Stomach smooth muscle (tissue), 2 donors: ENCODE measurements at regions not wholly inside any gene's neighbourhood (a gene's known extent, or its start where the extent isn't known, plus 50 kb on each side); places are given as distances from the start of the nearest gene placed in this dataset.
"Not testable (repeated sequence)": the region's sequence is repeated elsewhere in the genome, so short reads cannot be mapped to it uniquely, and the experiment has no call there.

Source experiments
- H3K27ac ChIP-seq: one replicate; pipeline ENCODE4 v1.7.0; 2013; ENCODE audit warnings: mild to moderate bottlenecking, low read length, inconsistent platforms
- H3K27me3 ChIP-seq, 2 donors: one replicate each; pipeline ENCODE4 v1.7.0; 2013; ENCODE audit warnings: low read length in 2 of 2; ENCODE audit not compliant: insufficient read depth in 2 of 2, control insufficient read depth in 1 of 2
- H3K36me3 ChIP-seq, 2 donors: one replicate each; pipeline ENCODE4 v1.7.0; 2013; ENCODE audit warnings: low read length in 2 of 2; ENCODE audit not compliant: control insufficient read depth in 2 of 2, insufficient read depth in 2 of 2
- H3K4me1 ChIP-seq: one replicate; pipeline ENCODE4 v1.7.0; 2013; ENCODE audit warnings: low read length; ENCODE audit not compliant: control insufficient read depth, insufficient read depth
- H3K4me3 ChIP-seq, 2 donors: one replicate each; pipeline ENCODE4 v1.7.0; 2013; ENCODE audit warnings: low read length in 2 of 2
- H3K9ac ChIP-seq, 2 donors: one replicate each; pipeline ENCODE4 v1.7.0; 2013; ENCODE audit warnings: low read length in 2 of 2, mild to moderate bottlenecking in 1 of 2
- H3K9me3 ChIP-seq, 2 donors: one replicate each; pipeline ENCODE4 v1.7.0; 2013; ENCODE audit warnings: low read length in 2 of 2; ENCODE audit not compliant: control insufficient read depth in 2 of 2
- donor health status: healthy.
- donor health status: Pancreatic carcinoma.

DNA sequence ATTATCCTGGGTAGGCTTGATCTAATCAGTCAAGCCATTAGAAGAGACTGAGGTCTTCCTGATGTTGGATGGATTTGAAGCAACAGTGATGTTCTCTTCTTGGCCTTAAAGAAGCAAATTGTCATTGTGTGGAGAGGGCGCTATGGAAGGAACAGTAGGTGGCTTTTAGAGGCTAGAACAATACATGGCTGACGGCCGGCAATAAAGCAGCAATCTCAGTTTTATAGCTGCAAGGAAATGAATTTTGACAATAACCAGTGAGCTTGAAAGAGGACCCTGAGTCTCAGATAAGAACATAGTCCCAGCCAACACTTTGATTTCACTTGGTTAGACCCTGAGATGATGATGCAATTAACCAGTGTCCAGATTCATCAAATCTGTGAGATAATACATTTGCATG is 302.1 kb downstream of the NSUN3 start:
- no peak overlapping the region for H3K4me3 ChIP-seq
- H3K27ac ChIP-seq: no peak overlapping the region
- no peak overlapping the region for H3K9ac ChIP-seq
- H3K4me1 ChIP-seq: no peaks in the 10 kb centered on the region
- no peaks in the 10 kb centered on the region for H3K36me3 ChIP-seq
- H3K27me3 ChIP-seq: no peaks in the 10 kb centered on the region
- no peaks in the 10 kb centered on the region for H3K9me3 ChIP-seq

DNA sequence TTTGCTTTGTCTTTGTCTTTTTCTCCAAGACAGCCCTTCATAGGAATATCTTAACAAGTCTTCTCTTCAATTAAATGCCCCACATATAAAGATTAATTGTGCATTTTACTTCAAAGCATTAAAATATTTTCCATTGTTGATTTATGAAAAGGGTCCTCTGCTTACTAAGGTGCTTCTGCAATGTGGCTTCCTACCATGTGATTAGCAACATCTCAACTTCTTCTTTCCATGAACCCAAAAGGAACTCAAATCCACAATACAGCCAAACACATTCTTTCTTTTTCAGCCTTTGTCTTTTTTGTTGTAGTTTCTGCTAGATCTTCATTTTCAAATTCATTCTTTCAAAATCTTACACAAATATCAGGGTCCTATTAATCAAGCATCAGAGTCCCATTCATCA is 309.2 kb downstream of the NSUN3 start:
- Histone ChIP-seq H3K27me3 (no peaks in the 10 kb centered on the region), H3K9me3 (no peaks in the 10 kb centered on the region), H3K4me1 (no peaks in the 10 kb centered on the region), H3K36me3 (no peaks in the 10 kb centered on the region), H3K9ac (no peak overlapping the region), H3K4me3 (no peak overlapping the region), H3K27ac (no peak overlapping the region)

- Histone ChIP-seq H3K4me1 (no peaks in the 10 kb centered on the region), H3K9ac (no peak overlapping the region), H3K36me3 (no peaks in the 10 kb centered on the region), H3K27me3 (no peaks in the 10 kb centered on the region), H3K27ac (no peak overlapping the region), H3K4me3 (no peak overlapping the region), H3K9me3 (no peaks in the 10 kb centered on the region)
Observed at GRCh38 chr3:94373456-94373855, 310.6 kb downstream of the NSUN3 start.

DNA sequence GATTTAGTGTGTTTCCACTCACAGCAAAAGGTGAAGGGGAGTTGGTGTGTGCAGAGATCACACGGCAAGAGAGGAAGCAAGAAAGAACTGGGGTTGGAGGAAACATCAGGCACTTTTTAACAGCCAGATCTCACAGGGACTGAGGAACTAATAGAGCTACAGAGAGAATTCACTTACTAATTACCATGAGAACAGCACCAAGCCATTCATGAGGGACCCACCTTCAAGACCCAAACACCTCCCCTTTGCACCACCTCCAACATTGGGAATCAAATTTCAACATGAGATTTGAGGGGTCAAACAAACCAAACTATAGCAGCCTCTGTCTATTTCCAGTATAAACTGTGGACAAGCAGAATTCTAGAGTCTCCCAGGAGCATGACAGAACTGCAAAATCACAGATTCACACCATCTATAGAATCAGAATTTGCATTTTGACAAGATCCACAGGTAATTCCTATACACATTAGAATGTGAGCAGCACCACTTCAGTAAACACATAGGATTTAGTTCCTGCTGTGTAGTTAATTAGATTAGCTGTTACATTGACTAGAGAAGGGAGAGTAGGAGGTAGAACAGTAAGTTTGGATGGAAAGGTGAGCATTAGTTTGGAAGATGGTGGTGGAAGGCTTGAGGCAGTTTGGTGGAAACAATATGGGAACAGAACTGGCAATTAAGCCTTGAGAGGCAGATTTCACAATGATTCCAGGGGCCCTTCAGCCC is 311.7 kb downstream of the NSUN3 start:
- H3K9ac ChIP-seq: no peak overlapping the region
- H3K27ac ChIP-seq: no peak overlapping the region
- no peaks in the 10 kb centered on the region for H3K4me1 ChIP-seq
- no peaks in the 10 kb centered on the region for H3K9me3 ChIP-seq
- no peaks in the 10 kb centered on the region for H3K36me3 ChIP-seq
- H3K4me3 ChIP-seq: no peak overlapping the region
- no peaks in the 10 kb centered on the region for H3K27me3 ChIP-seq

GRCh38 chr3:94377123-94377696 is 314.3 kb downstream of the NSUN3 start:
- H3K9me3 ChIP-seq, H3K9ac ChIP-seq, H3K36me3 ChIP-seq, H3K4me3 ChIP-seq, H3K4me1 ChIP-seq, H3K27me3 ChIP-seq, H3K27ac ChIP-seq: not testable (repeated sequence)

DNA sequence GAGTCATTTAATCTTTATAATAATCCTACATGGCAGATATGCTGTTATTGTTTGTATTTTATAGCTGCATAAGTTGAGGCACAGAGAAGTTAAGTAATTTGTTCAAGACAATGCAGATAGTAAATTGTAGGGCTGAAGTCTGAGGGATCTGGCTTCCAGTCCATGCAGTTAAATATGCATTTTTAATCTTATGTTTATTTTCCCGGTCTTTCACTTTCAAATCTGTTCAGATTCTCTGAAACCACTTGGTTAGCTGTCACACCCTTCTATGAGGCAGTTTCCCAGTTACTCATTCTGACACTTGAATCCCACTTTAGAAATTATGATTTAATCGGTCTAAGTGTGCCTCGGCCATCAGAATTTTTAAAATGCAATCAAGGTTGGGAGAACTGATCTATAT is 315.0 kb downstream of the NSUN3 start:
- H3K9me3 ChIP-seq, H3K9ac ChIP-seq, H3K27me3 ChIP-seq: not testable (repeated sequence)

GRCh38 chr3:94378322-94378721 is 315.5 kb downstream of the NSUN3 start:
- Histone ChIP-seq H3K9me3 (no peaks in the 10 kb centered on the region), H3K36me3 (no peaks in the 10 kb centered on the region), H3K9ac (no peak overlapping the region), H3K4me1 (no peaks in the 10 kb centered on the region), H3K27me3 (no peaks in the 10 kb centered on the region), H3K4me3 (no peak overlapping the region), H3K27ac (no peak overlapping the region)

More for the DNA sequence above, 315.0 kb downstream of the NSUN3 start:
- not testable (repeated sequence) for H3K4me1 ChIP-seq, H3K27ac ChIP-seq, H3K4me3 ChIP-seq, H3K36me3 ChIP-seq

- Histone ChIP-seq H3K9ac (no peak overlapping the region), H3K27me3 (no peaks in the 10 kb centered on the region), H3K4me1 (no peaks in the 10 kb centered on the region), H3K27ac (no peak overlapping the region), H3K9me3 (no peaks in the 10 kb centered on the region), H3K4me3 (no peak overlapping the region), H3K36me3 (no peaks in the 10 kb centered on the region)
Observed at GRCh38 chr3:94379264-94379663, 316.4 kb downstream of the NSUN3 start.

DNA sequence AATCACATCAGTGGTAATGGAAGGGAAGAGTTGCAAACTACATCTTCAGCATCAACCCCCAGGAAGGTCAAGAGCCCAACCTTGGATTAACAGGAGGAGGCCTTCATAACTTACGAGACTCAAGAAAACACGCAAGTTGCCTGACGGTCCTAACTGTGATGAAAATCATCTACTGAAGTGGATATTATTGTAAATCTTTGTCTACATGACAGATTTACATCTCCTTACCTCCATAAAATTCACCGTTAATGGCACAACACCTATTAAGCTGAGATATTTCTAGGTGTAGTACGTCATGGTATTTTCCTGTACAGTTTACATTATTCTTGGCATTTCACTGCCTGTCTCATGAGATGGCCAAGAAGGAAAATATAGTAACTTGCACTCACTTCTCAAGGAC is 332.0 kb downstream of the NSUN3 start:
- Histone ChIP-seq H3K9me3 (no peaks in the 10 kb centered on the region), H3K27ac (no peak overlapping the region), H3K4me1 (no peaks in the 10 kb centered on the region), H3K27me3 (no peaks in the 10 kb centered on the region), H3K9ac (no peak overlapping the region), H3K4me3 (no peak overlapping the region), H3K36me3 (no peaks in the 10 kb centered on the region)

DNA sequence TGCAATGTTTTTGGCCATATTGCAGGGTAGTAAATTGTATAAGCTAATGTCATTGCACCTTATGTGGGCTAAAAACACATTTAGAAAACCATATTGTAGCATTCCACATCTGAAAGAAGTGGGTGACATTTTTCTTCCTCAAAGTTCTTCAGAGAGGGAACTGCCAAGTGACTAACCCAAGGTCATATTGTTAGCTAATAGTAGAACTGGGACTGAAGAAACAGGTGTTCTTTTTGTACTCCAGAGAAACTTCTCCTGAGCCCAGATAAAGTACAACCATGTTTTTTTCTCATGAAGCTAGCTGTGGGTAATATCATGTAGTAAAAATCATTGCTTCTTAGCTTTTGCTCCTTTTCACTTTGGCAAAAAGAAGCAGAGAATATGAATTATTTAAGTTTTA is 333.0 kb downstream of the NSUN3 start:
- no peak overlapping the region for H3K9ac ChIP-seq
- no peaks in the 10 kb centered on the region for H3K9me3 ChIP-seq
- H3K36me3 ChIP-seq: no peaks in the 10 kb centered on the region

GRCh38 chr3:94398036-94398435 is 335.2 kb downstream of the NSUN3 start:
- no peaks in the 10 kb centered on the region for H3K36me3 ChIP-seq
- H3K9me3 ChIP-seq: no peaks in the 10 kb centered on the region
- no peaks in the 10 kb centered on the region for H3K4me1 ChIP-seq
- no peak overlapping the region for H3K4me3 ChIP-seq
- no peaks in the 10 kb centered on the region for H3K27me3 ChIP-seq
- no peak overlapping the region for H3K9ac ChIP-seq
- H3K27ac ChIP-seq: no peak overlapping the region

More for the DNA sequence above, 333.0 kb downstream of the NSUN3 start:
- Histone ChIP-seq H3K4me1 (no peaks in the 10 kb centered on the region), H3K27ac (no peak overlapping the region), H3K4me3 (no peak overlapping the region), H3K27me3 (no peaks in the 10 kb centered on the region)
